Suppressor macrophage treated with lipopolysaccharide for 4 hours (primary cell): ENCODE measurements at regions not wholly inside any gene's neighbourhood (a gene's known extent, or its start where the extent isn't known, plus 50 kb on each side); places are given as distances from the start of the nearest gene placed in this dataset.
A peak's percentile ranks its signal among the peaks of the same experiment; 100 is the strongest.
"Not testable (repeated sequence)": the region's sequence is repeated elsewhere in the genome, so short reads cannot be mapped to it uniquely, and the experiment has no call there.

Experiments used
- DNase-seq: peaks from one replicate; pipeline ENCODE4 v3.0.0-alpha.2; 2020

GRCh38 chr5:124206540-124206939 lies 539.9 kb downstream of the ZNF608 start:
- no peak for DNase-seq

GRCh38 chr5:124203303-124203702 lies 543.1 kb downstream of the ZNF608 start:
- no peak for DNase-seq

GRCh38 chr5:124200381-124200780 lies 546.1 kb downstream of the ZNF608 start:
- no peak for DNase-seq

GRCh38 chr5:124199893-124200292 lies 546.5 kb downstream of the ZNF608 start:
- DNase-seq, result no peak

- no peak for DNase-seq
Measured at GRCh38 chr5:124195411-124195810, 551.0 kb downstream of the ZNF608 start.

- DNase-seq, result no peak
Measured at GRCh38 chr5:124194282-124194681, 552.2 kb downstream of the ZNF608 start.

- DNase-seq, result no peak
Measured at GRCh38 chr5:124193371-124193789, 553.1 kb downstream of the ZNF608 start.

- no peak for DNase-seq
Measured at GRCh38 chr5:124192716-124193115, 553.7 kb downstream of the ZNF608 start.

- DNase-seq, result no peak
Measured at GRCh38 chr5:124185716-124186115, 560.7 kb downstream of the ZNF608 start.

- no peak for DNase-seq
Measured at GRCh38 chr5:124182133-124182532, 564.3 kb downstream of the ZNF608 start.

GRCh38 chr5:124180875-124181461 lies 565.5 kb downstream of the ZNF608 start:
- DNase-seq, result no peak

GRCh38 chr5:124180299-124180874 lies 566.1 kb downstream of the ZNF608 start:
- no peak for DNase-seq

GRCh38 chr5:124179819-124180218 lies 566.6 kb downstream of the ZNF608 start:
- DNase-seq, result no peak

GRCh38 chr5:124178050-124178449 lies 568.4 kb downstream of the ZNF608 start:
- DNase-seq, result no peak

- DNase-seq, result no peak
Measured at GRCh38 chr5:124176692-124177091, 569.7 kb downstream of the ZNF608 start.

GRCh38 chr5:124173386-124173785 lies 573.1 kb downstream of the ZNF608 start:
- DNase-seq, result no peak

- no peak for DNase-seq
Measured at GRCh38 chr5:124172389-124173003, 573.9 kb downstream of the ZNF608 start.

GRCh38 chr5:124168093-124168492 lies 578.3 kb downstream of the ZNF608 start:
- DNase-seq, result not testable (repeated sequence)

- DNase-seq, result peak; percentile 9
Measured at GRCh38 chr5:124162767-124163532, 583.5 kb downstream of the ZNF608 start.

- DNase-seq, result no peak
Measured at GRCh38 chr5:124161266-124161665, 585.2 kb downstream of the ZNF608 start.

- DNase-seq, result no peak
Measured at GRCh38 chr5:124160265-124160664, 586.2 kb downstream of the ZNF608 start.

GRCh38 chr5:124157320-124157719 lies 589.1 kb downstream of the ZNF608 start:
- DNase-seq, result peak; percentile 29

- DNase-seq, result peak; percentile 1
Measured at GRCh38 chr5:124156415-124156996, 589.9 kb downstream of the ZNF608 start.
